Thyroid gland (tissue), 4 donors: ENCODE measurements at regions not wholly inside any gene's neighbourhood (a gene's known extent, or its start where the extent isn't known, plus 50 kb on each side); places are given as distances from the start of the nearest gene placed in this dataset.
"Not testable (repeated sequence)": the region's sequence is repeated elsewhere in the genome, so short reads cannot be mapped to it uniquely, and the experiment has no call there.

Experiments used
- DNase-seq, 2 donors: peaks; one replicate each; pipeline ENCODE4 v3.0.0-alpha.2; 2019
- H3K27ac ChIP-seq, 3 donors: fragments of 200-600 bp; sonication (generic); 1 replicate in 2 of 3; 2 replicates in 1 of 3; pipeline ENCODE4 v1.5.1; 2016 to 2019; ENCODE audit warnings: mild to moderate bottlenecking in 1 of 3, moderate library complexity in 1 of 3
- H3K27me3 ChIP-seq: fragments of 200-600 bp; sonication (generic); one replicate; pipeline ENCODE4 v1.5.1; 2019
- H3K36me3 ChIP-seq, 2 donors: fragments of 200-600 bp; sonication (generic); one replicate each; pipeline ENCODE4 v1.5.1; 2016 to 2019
- H3K4me1 ChIP-seq, 2 donors: fragments of 200-600 bp; sonication (generic); one replicate each; pipeline ENCODE4 v1.5.1; 2017 to 2019
- H3K4me3 ChIP-seq, 3 donors: fragments of 200-600 bp; sonication (generic); replicated peaks in 1 of 3; 1 replicate in 2 of 3; 2 replicates in 1 of 3; pipeline ENCODE4 v1.5.1; 2016; ENCODE audit warnings: mild to moderate bottlenecking in 1 of 3
- H3K9me3 ChIP-seq: fragments of 200-600 bp; sonication (generic); one replicate; pipeline ENCODE4 v1.5.1; 2017
- CTCF ChIP-seq, 6 experiments: fragments of 200-600 bp in 3 of 6; fragments of 450-650 bp in 3 of 6; sonication (generic) in 3 of 6; IDR thresholded peaks; one replicate each; pipeline ENCODE4 v1.5.1; 2016 to 2019; ENCODE audit warnings: antibody characterized with exemption in 6 of 6, mild to moderate bottlenecking in 2 of 6, inconsistent platforms in 1 of 6, moderate library complexity in 1 of 6
- POLR2A ChIP-seq, 2 donors: fragments of 450-650 bp; IDR thresholded peaks; one replicate each; pipeline ENCODE4 v1.6.1; 2017; ENCODE audit warnings: antibody characterized with exemption in 2 of 2, mild to moderate bottlenecking in 2 of 2, moderate library complexity in 1 of 2
- WGBS, 2 donors: methylation state at CpG; one replicate each; pipeline ENCODE4 v1.1.5; 2017; 5-methylcytosine and 5-hydroxymethylcytosine counted together
- intact Hi-C: fragments of 100-400 bp; cut with DNase I; formaldehyde crosslinking; loops from one replicate; pipeline ENCODE4 v1.15.1; 2023

- peak in 1 of 2 donors; percentile 2 for DNase-seq
- TF ChIP-seq POLR2A (IDR thresholded peaks at IDR 0.05) (no peak), CTCF (IDR thresholded peaks at IDR 0.05) (no peak)
- H3K9me3 ChIP-seq: no peaks in the 10 kb centered on the region
- H3K27me3 ChIP-seq: no peaks in the 10 kb centered on the region
- H3K4me3 ChIP-seq: no peak overlapping the region
- intact Hi-C loops: no loop called here
- no peaks in the 10 kb centered on the region for H3K36me3 ChIP-seq
- WGBS, 2 donors: 16 to 18% methylated on average over 20 of the region's 20 CpGs
- no peak overlapping the region for H3K27ac ChIP-seq
- peaks cover 0 to 6% of the 10 kb centered on the region in 2 donors for H3K4me1 ChIP-seq
Observed at GRCh38 chr1:38727684-38728584, 131.6 kb downstream of the RRAGC start.

DNA sequence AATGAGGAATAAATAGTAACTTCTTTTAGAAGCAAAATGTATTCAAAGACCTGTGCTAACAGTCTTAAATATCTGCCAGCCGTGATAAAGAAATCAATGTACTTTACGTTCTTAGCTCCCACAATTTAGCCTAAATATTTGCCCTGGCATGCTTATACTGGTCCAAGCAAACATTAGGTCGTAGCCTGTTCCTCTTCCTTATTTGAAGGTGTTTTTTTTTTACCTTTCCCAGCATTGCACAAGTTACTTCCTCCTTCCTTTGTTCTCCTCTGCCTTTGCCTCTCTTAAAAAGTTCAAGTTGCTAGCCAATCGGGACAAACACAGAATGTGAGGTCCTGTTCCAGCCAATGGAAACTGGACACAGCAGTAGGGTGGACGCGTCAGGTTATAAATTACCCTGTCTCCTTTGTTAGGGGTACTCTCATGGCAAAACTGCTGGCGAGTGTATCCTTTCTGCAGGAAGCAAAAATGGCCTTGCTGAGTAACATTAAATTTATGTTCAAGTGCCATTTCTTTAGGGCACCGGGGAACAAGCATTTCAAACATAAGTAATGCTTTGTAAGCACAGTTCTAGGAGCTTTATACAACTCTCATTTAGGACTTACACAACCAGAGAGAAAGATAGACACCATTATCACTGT lies 134.1 kb downstream of the RRAGC start:
- H3K4me1 ChIP-seq, H3K4me3 ChIP-seq, H3K27me3 ChIP-seq, intact Hi-C loops, H3K36me3 ChIP-seq, DNase-seq, H3K9me3 ChIP-seq, H3K27ac ChIP-seq: not testable (repeated sequence)
- 89% methylated on average over 8 of the region's 8 CpGs for WGBS, 2 donors

DNA sequence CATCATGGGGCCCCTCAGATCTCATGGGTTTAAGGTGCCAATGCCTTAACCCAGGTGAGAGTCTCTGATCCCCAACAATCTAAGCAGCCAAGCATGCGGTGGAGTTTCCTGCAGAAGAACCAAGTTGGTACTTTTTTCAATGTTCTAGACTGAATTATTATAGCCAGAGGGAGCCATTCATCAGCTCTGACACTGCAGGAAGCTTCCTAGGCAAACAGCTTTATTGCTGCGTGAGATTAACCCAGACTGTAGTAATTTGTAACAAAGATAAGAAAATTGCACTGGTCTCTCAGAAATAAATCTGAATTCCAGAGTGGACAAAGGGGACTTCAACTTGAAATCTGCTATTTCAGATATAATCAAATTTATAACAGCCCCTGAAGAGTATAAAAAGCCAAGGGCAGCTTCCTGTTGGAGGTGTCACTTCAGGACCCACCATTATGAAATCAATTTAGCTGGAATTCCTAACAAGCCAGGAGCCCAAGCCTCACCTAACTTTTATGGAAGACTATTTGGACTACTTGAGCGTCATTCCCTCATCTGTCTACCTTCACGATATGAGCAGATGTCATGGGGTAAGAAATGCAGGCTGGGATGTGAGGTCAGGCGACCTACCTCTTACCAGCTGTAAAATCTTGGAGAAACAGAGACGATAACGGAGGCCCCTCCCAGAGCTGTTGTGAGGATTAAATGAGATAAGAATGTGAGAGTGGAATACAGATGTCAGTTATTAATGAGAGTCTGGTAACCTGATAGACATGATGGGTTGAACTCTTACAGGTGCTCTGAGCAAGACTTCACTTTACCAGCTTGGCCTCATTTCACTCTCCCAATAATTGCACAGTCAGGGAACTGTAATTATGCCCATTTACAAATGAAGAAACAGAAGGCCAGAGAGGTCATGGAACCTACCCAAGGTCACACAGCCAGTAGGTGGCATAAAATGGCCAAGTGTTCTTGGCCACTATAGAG lies 135.1 kb downstream of the RRAGC start:
- whole genome bisulfite sequencing, 2 donors: 67 to 73% methylated on average over 7 of the region's 7 CpGs
- intact Hi-C loops: no loop called here
- Histone ChIP-seq H3K4me1 (peaks cover 0 to 6% of the 10 kb centered on the region in 2 donors), H3K27me3 (no peaks in the 10 kb centered on the region), H3K36me3 (no peaks in the 10 kb centered on the region), H3K9me3 (no peaks in the 10 kb centered on the region), H3K27ac (no peak overlapping the region), H3K4me3 (no peak overlapping the region)
- no peak for TF ChIP-seq POLR2A (IDR thresholded peaks at IDR 0.05)
- no peak for TF ChIP-seq CTCF (IDR thresholded peaks at IDR 0.05)
- no peak for DNase-seq

DNA sequence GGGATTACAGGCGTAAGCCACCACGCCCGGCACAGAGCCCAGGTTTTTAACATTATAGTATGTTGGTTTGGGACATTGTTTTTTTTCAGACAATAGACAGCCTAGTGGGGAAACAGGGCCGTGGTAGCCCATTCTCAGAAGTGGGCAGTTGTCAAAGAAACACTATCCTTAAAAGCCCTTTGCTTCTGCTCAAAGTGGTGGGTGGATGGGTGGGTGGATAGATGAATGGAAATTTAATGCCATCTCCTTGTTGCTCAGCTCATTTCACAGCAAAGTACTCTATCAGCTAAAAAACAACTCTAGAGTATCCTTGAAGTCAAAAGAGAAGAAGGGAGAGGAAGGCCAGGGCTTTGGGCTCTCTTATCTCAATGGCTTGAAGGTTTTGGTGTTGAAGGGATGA lies 137.8 kb downstream of the RRAGC start:
- WGBS, 2 donors: 74 to 86% methylated on average over 4 of the region's 4 CpGs
- Histone ChIP-seq H3K4me3 (no peak overlapping the region), H3K27ac (no peak overlapping the region), H3K4me1 (no peaks in the 10 kb centered on the region), H3K36me3 (no peaks in the 10 kb centered on the region), H3K27me3 (no peaks in the 10 kb centered on the region), H3K9me3 (no peaks in the 10 kb centered on the region)
- DNase-seq: no peak
- intact Hi-C loops: no loop called here
- no peak for TF ChIP-seq POLR2A (IDR thresholded peaks at IDR 0.05)
- no peak for TF ChIP-seq CTCF (IDR thresholded peaks at IDR 0.05)

GRCh38 chr1:38719880-38720279 lies 139.7 kb downstream of the RRAGC start:
- intact Hi-C loops: no loop called here
- no peak overlapping the region for H3K27ac ChIP-seq
- no peak for DNase-seq
- H3K36me3 ChIP-seq: no peaks in the 10 kb centered on the region
- no peak for TF ChIP-seq POLR2A (IDR thresholded peaks at IDR 0.05)
- TF ChIP-seq CTCF (IDR thresholded peaks at IDR 0.05): no peak
- no peak overlapping the region for H3K4me3 ChIP-seq
- no peaks in the 10 kb centered on the region for H3K4me1 ChIP-seq
- 76 to 81% methylated on average over 7 of the region's 7 CpGs for WGBS, 2 donors
- no peaks in the 10 kb centered on the region for H3K9me3 ChIP-seq
- no peaks in the 10 kb centered on the region for H3K27me3 ChIP-seq
